K562 (cell line): ENCODE measurements at regions not wholly inside any gene's neighbourhood (a gene's known extent, or its start where the extent isn't known, plus 50 kb on each side); places are given as distances from the start of the nearest gene placed in this dataset.
A peak's percentile ranks its signal among the peaks of the same experiment; 100 is the strongest.

ENCODE experiments used
- ATAC-seq: fragments of 200-7000 bp; cut with Tn5 transposase; 3 replicates; pipeline ENCODE4 v1.9.1; 2020; ENCODE audit warnings: moderate library complexity
- BruUV-seq: library from RNA; stranded (reverse); fragments of 400-500 nt; replicated peaks from 2 replicates; lab custom pipeline; 2021; lab: Mats Ljungman, UMichigan
- CTCF ChIA-PET: fragments of 300-600 bp; formaldehyde crosslinking; extraction: SDS; loops from one replicate; lab custom pipeline; 2021; ENCODE audit warnings: low intra/inter-chr PET ratio; lab: Yijun Ruan, JAX
- POLR2A ChIA-PET: fragments of 300-600, 350-650 bp; sonication (Branson Sonifier 250); formaldehyde crosslinking; extraction: SDS; loops from one replicate; lab custom pipeline; 2021; ENCODE audit warnings: antibody characterized with exemption, inconsistent platforms; lab: Yijun Ruan, JAX
- DNase-seq, 4 experiments: peaks; one replicate each; pipeline versions ENCODE4 v3.0.0 to v3.0.0-alpha.2; 2011 to 2018; ENCODE audit warnings: low spot score in 3 of 4, mixed read lengths in 3 of 4; ENCODE audit errors: extremely low read depth in 1 of 4
- FAIRE-seq: peaks from 2 replicates; lab custom pipeline; 2011; peaks lifted over from hg19 to GRCh38; lab: Jason Lieb, UNC
- H2AFZ ChIP-seq: 2 replicates; pipeline ENCODE4 v1.6.0; 2011; ENCODE audit warnings: low read depth, low read length, control low read depth, inconsistent platforms
- H3K27ac ChIP-seq: fragments of 200-600 bp; 3 replicates; pipeline ENCODE4 v1.8.0; 2011; ENCODE audit warnings: low read depth, mild to moderate bottlenecking, control low read depth, inconsistent platforms, low read length, moderate library complexity, mixed read lengths; ENCODE audit errors: extremely low read depth
- H3K27me3 ChIP-seq, 2 experiments: fragments of 300-600 bp in 1 of 2; 2 replicates in 1 of 2; 3 replicates in 1 of 2; pipeline versions ENCODE4 v1.6.0 to v1.8.0; 2011; ENCODE audit warnings: inconsistent platforms in 2 of 2, low read length in 2 of 2, mild to moderate bottlenecking in 1 of 2, mixed read lengths in 1 of 2, moderate library complexity in 1 of 2; ENCODE audit not compliant: control insufficient read depth in 2 of 2, insufficient read depth in 2 of 2
- H3K36me3 ChIP-seq: fragments of 300-600 bp; 3 replicates; pipeline ENCODE4 v1.8.0; 2011; ENCODE audit warnings: mild to moderate bottlenecking, low read length, inconsistent platforms; ENCODE audit not compliant: control insufficient read depth, insufficient read depth
- H3K4me1 ChIP-seq, 2 experiments: fragments of 200-600 bp in 1 of 2; replicated peaks in 1 of 2; 2 replicates in 1 of 2; 3 replicates in 1 of 2; pipeline versions ENCODE4 v1.5.1 to v1.8.0; 2011; ENCODE audit warnings: inconsistent platforms in 2 of 2, low read length in 2 of 2, mild to moderate bottlenecking in 1 of 2, mixed read lengths in 1 of 2, moderate library complexity in 1 of 2; ENCODE audit not compliant: control insufficient read depth in 2 of 2, insufficient read depth in 2 of 2
- H3K4me2 ChIP-seq: 2 replicates; pipeline ENCODE4 v1.6.1; 2011; ENCODE audit warnings: low read length, control low read depth, inconsistent platforms, mixed read lengths; ENCODE audit not compliant: insufficient read depth
- H3K4me3 ChIP-seq: fragments of 200-600 bp; sonication (generic), shearing (Covaris generic); 2 replicates; pipeline ENCODE4 v1.5.1; 2016; ENCODE audit warnings: control low read depth, inconsistent platforms
- H3K79me2 ChIP-seq: fragments of 200-600 bp; 3 replicates; pipeline ENCODE4 v1.8.0; 2011; ENCODE audit warnings: low read length, inconsistent platforms; ENCODE audit not compliant: control insufficient read depth, insufficient read depth
- H3K9ac ChIP-seq, 2 experiments: 2 replicates each; pipeline versions ENCODE4 v1.6.0 to v1.6.1; 2011; ENCODE audit warnings: low read depth in 2 of 2, low read length in 2 of 2, control low read depth in 1 of 2, inconsistent platforms in 1 of 2, mild to moderate bottlenecking in 1 of 2, mixed read lengths in 1 of 2; ENCODE audit not compliant: insufficient read depth in 1 of 2
- H3K9me1 ChIP-seq: one replicate; pipeline ENCODE4 v1.6.0; 2011; ENCODE audit warnings: inconsistent platforms, mild to moderate bottlenecking, low read length, moderate library complexity; ENCODE audit not compliant: control insufficient read depth, insufficient read depth
- H3K9me3 ChIP-seq: replicated peaks from 2 replicates; pipeline ENCODE4 v1.5.1; 2011; ENCODE audit warnings: low read depth, low read length, inconsistent platforms; ENCODE audit not compliant: control insufficient read depth, insufficient read depth
- H4K20me1 ChIP-seq: replicated peaks from 2 replicates; pipeline ENCODE4 v1.6.1; 2011; ENCODE audit warnings: low read length, inconsistent platforms, mixed read lengths; ENCODE audit not compliant: control insufficient read depth, insufficient read depth
- ARID1B ChIP-seq: fragments of 450-650 bp; IDR thresholded peaks from 2 replicates; pipeline ENCODE4 v1.6.1; 2016; ENCODE audit warnings: antibody characterized with exemption, mild to moderate bottlenecking, inconsistent platforms
- CREB3 ChIP-seq: fragments of 450-650 bp; conservative IDR thresholded peaks from 2 replicates; pipeline ENCODE4 v1.6.1; 2016; ENCODE audit warnings: missing genetic modification characterization, low read depth, mild to moderate bottlenecking, missing compliant biosample characterization, moderate library complexity
- EHMT2 ChIP-seq: fragments of 450-650 bp; IDR thresholded peaks from 2 replicates; pipeline ENCODE4 v1.6.1; 2018; ENCODE audit warnings: antibody characterized with exemption
- HDAC8 ChIP-seq: fragments of 450-650 bp; IDR thresholded peaks from 2 replicates; pipeline ENCODE4 v1.6.1; 2016; ENCODE audit warnings: mild to moderate bottlenecking, missing genetic modification characterization, moderate library complexity, missing compliant biosample characterization
- L3MBTL2 ChIP-seq: fragments of 450-650 bp; IDR thresholded peaks from 2 replicates; pipeline ENCODE4 v1.6.1; 2016; ENCODE audit warnings: mild to moderate bottlenecking, moderate library complexity
- MYC ChIP-seq, 2 experiments: fragments of 250-450 bp in 1 of 2; sonication (Bioruptor Pico) in 1 of 2; IDR thresholded peaks; 2 replicates each; pipeline versions ENCODE4 v1.5.1 to v1.6.1; 2012 to 2021; ENCODE audit warnings: low read depth in 2 of 2, borderline replicate concordance in 1 of 2, improper control_type of control experiment in 1 of 2, low read length in 1 of 2, mild to moderate bottlenecking in 1 of 2, moderate library complexity in 1 of 2
- POLR2A ChIP-seq: fragments of 450-650 bp; conservative IDR thresholded peaks from 2 replicates; pipeline ENCODE4 v1.6.1; 2016
- RCOR1 ChIP-seq, 2 experiments: IDR thresholded peaks; 2 replicates each; pipeline ENCODE4 v1.6.1; 2012; ENCODE audit warnings: low read depth in 2 of 2, low read length in 2 of 2, borderline replicate concordance in 1 of 2, improper control_type of control experiment in 1 of 2
- SMAD4 ChIP-seq: fragments of 250-450 bp; sonication (Bioruptor Pico); conservative IDR thresholded peaks from 2 replicates; pipeline ENCODE4 v1.8.0; 2021; ENCODE audit warnings: inconsistent platforms, mild to moderate bottlenecking, moderate library complexity
- ZBTB7A ChIP-seq: IDR thresholded peaks from 2 replicates; pipeline ENCODE4 v1.6.1; 2011; ENCODE audit warnings: low read depth, mild to moderate bottlenecking, low read length, moderate library complexity, borderline replicate concordance; ENCODE audit not compliant: control insufficient read depth
- WGBS: fragments of 100-300 bp; shearing (Covaris generic); methylation state at CpG from one replicate; pipeline ENCODE4 v1.1.6; 2016; ENCODE audit warnings: low coverage, mixed read lengths; ENCODE audit not compliant: insufficient coverage; ENCODE audit errors: missing lambda C conversion rate; 5-methylcytosine and 5-hydroxymethylcytosine counted together
- in situ Hi-C: fragments of 300-500 bp; cut with MboI; formaldehyde crosslinking; loops from 4 replicates; pipeline ENCODE4 v1.15.0; 2018; ENCODE audit warnings: inconsistent platforms, mixed read lengths
- intact Hi-C: fragments of 100-400 bp; cut with micrococcal nuclease; formaldehyde crosslinking; loops from 2 replicates; pipeline ENCODE4 v1.14.2; 2022
- TF ChIP-seq, protein P1 (sequence below): sonication (generic); formaldehyde crosslinking; IDR thresholded peaks from 2 replicates; pipeline ENCODE4 v1.4.0; 2020; ENCODE audit warnings: mild to moderate bottlenecking, missing genetic modification reagents
- TF ChIP-seq, protein P2 (sequence below): fragments of 450-650 bp; formaldehyde crosslinking; IDR thresholded peaks from 2 replicates; pipeline ENCODE4 v1.4.0; 2020; ENCODE audit warnings: mild to moderate bottlenecking

DNA sequence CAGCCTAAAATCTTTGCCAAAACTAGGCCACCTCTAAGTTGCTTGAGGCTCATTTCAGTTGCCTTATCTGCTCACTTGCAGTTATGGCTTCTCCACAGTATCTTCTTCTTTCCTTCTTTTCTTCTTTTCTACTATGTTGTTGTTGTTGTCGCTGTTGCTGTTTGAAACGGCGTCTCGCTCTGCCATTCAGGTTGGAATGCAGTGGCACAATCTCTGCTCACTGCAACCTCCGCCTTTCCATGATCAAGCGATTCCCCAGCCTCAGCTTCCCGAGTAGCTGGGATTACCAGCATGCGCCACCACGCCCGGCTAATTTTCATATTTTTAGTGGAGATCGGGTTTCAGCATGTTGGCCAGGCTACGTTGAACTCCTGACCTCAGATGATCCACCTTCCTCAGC lies 210.8 kb upstream of the NR2F2 start:
- DNase-seq (peak in 1 of 4 experiments; percentile 34), ATAC-seq (peak; percentile 23), FAIRE-seq (no peak)
- no TSS peak for BruUV-seq
- intact Hi-C loops: no loop called here
- H3K27ac ChIP-seq: 0 out of 3 replicates have a peak overlapping the region, but pooled peaks have one; percentile 12
- peak overlapping the region; percentile 15; the same call in 1 of the 2 replicates for H3K4me2 ChIP-seq
- ChIA-PET POLR2A (no interaction called here), CTCF (no interaction called here)
- H3K4me3 ChIP-seq: no peak overlapping the region
- in situ Hi-C loops: no loop called here
- no peaks in the 10 kb centered on the region for H3K79me2 ChIP-seq
- H3K9ac ChIP-seq: no peak overlapping the region
- WGBS: 59% methylated on average over 12 of the region's 12 CpGs
- no peaks in the 10 kb centered on the region for H3K9me1 ChIP-seq
- peak overlapping the region; percentile 75 for H2AFZ ChIP-seq
- H3K36me3 ChIP-seq: peaks cover 19% of the 10 kb centered on the region; the same call in 1 of the 3 replicates
- H3K27me3 ChIP-seq: no peaks in the 10 kb centered on the region
- H3K4me1 ChIP-seq: peaks cover 7 to 18% of the 10 kb centered on the region in 2 experiments
- H4K20me1 ChIP-seq: no peaks in the 10 kb centered on the region
- H3K9me3 ChIP-seq: no peaks in the 10 kb centered on the region
- no peak for TF ChIP-seq ZBTB7A
- peak; percentile 58 for TF ChIP-seq SMAD4 (CRISPR knock-in tag)
- peak; percentile 35; the same call in 1 of the 2 replicates for TF ChIP-seq ARID1B
- no peak for TF ChIP-seq MYC (IDR thresholded peaks at IDR 0.05; ENCODE audit: low read depth, low read length)
- no peak for TF ChIP-seq MYC (CRISPR knock-in tag; IDR thresholded peaks at IDR 0.05; ENCODE audit: borderline replicate concordance, low read depth)
- peak; percentile 52 for TF ChIP-seq POLR2A
- TF ChIP-seq EHMT2: peak; percentile 59; the same call in 1 of the 2 replicates
- TF ChIP-seq CREB3 (tag): no peak
- TF ChIP-seq, protein P1, sequence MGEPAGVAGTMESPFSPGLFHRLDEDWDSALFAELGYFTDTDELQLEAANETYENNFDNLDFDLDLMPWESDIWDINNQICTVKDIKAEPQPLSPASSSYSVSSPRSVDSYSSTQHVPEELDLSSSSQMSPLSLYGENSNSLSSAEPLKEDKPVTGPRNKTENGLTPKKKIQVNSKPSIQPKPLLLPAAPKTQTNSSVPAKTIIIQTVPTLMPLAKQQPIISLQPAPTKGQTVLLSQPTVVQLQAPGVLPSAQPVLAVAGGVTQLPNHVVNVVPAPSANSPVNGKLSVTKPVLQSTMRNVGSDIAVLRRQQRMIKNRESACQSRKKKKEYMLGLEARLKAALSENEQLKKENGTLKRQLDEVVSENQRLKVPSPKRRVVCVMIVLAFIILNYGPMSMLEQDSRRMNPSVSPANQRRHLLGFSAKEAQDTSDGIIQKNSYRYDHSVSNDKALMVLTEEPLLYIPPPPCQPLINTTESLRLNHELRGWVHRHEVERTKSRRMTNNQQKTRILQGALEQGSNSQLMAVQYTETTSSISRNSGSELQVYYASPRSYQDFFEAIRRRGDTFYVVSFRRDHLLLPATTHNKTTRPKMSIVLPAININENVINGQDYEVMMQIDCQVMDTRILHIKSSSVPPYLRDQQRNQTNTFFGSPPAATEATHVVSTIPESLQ (CRISPR knock-in tag): no peak
- TF ChIP-seq, protein P2, sequence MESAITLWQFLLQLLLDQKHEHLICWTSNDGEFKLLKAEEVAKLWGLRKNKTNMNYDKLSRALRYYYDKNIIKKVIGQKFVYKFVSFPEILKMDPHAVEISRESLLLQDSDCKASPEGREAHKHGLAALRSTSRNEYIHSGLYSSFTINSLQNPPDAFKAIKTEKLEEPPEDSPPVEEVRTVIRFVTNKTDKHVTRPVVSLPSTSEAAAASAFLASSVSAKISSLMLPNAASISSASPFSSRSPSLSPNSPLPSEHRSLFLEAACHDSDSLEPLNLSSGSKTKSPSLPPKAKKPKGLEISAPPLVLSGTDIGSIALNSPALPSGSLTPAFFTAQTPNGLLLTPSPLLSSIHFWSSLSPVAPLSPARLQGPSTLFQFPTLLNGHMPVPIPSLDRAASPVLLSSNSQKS: no peak
- TF ChIP-seq L3MBTL2: peak; percentile 65; the same call in 1 of the 2 replicates
- TF ChIP-seq HDAC8 (tag): no peak
- TF ChIP-seq RCOR1 (IDR thresholded peaks at IDR 0.05; ENCODE audit: borderline replicate concordance in 1 of 2, low read depth in 2 of 2, low read length in 2 of 2): peak in 1 of 2 experiments; percentile 26; a peak in 1 of 4 replicates
